IMR-90 (cell line): ENCODE measurements at regions not wholly inside any gene's neighbourhood (a gene's known extent, or its start where the extent isn't known, plus 50 kb on each side); places are given as distances from the start of the nearest gene placed in this dataset.

ENCODE experiments used
- ATAC-seq: fragments of 200-7000 bp; cut with Tn5 transposase; 2 replicates; pipeline ENCODE4 v1.9.1; 2020; ENCODE audit warnings: low read depth, mild to moderate bottlenecking, moderate library complexity
- BruUV-seq: library from RNA; stranded (reverse); fragments of 400-500 nt; replicated peaks from 2 replicates; lab custom pipeline; 2021; lab: Mats Ljungman, UMichigan
- CTCF ChIA-PET: fragments of 300-600 bp; formaldehyde crosslinking; extraction: SDS; loops from one replicate; lab custom pipeline; 2021; ENCODE audit warnings: antibody characterized with exemption; lab: Yijun Ruan, JAX
- POLR2A ChIA-PET: fragments of 300-600 bp; sonication (Branson Sonifier 250); formaldehyde crosslinking; loops from one replicate; lab custom pipeline; 2022; ENCODE audit warnings: antibody characterized with exemption; ENCODE audit not compliant: unreplicated experiment; lab: Charles Lee
- DNase-seq: peaks from one replicate; pipeline ENCODE4 v3.0.0; 2013
- H2AFZ ChIP-seq: replicated peaks from 2 replicates; pipeline ENCODE3; 2013; ENCODE audit warnings: low read length, mild to moderate bottlenecking; ENCODE audit not compliant: poor library complexity
- H2AK5ac ChIP-seq: 2 replicates; pipeline ENCODE4 v1.6.1; 2013; ENCODE audit warnings: low read depth, low read length, inconsistent platforms
- H2AK9ac ChIP-seq: replicated peaks from 2 replicates; pipeline ENCODE3; 2013; ENCODE audit warnings: mild to moderate bottlenecking, low read depth, low read length, moderate library complexity; ENCODE audit not compliant: poor library complexity
- H2BK120ac ChIP-seq: 2 replicates; pipeline ENCODE4 v1.6.1; 2013; ENCODE audit warnings: low read depth, low read length, inconsistent platforms
- H2BK15ac ChIP-seq: 3 replicates; pipeline ENCODE4 v1.6.1; 2013; ENCODE audit warnings: low read depth, low read length, inconsistent platforms
- H2BK20ac ChIP-seq: 2 replicates; pipeline ENCODE4 v1.6.1; 2013; ENCODE audit warnings: low read depth, mild to moderate bottlenecking, inconsistent platforms, low read length, moderate library complexity
- H2BK5ac ChIP-seq: 2 replicates; pipeline ENCODE4 v1.6.1; 2013; ENCODE audit warnings: mild to moderate bottlenecking, low read depth, low read length, inconsistent platforms; ENCODE audit not compliant: poor library complexity, severe bottlenecking
- H3K14ac ChIP-seq: replicated peaks from 2 replicates; pipeline ENCODE4 v1.6.1; 2013; ENCODE audit warnings: low read depth, low read length, inconsistent platforms
- H3K18ac ChIP-seq: 2 replicates; pipeline ENCODE4 v1.6.1; 2013; ENCODE audit warnings: low read depth, low read length, control low read depth
- H3K23ac ChIP-seq: 2 replicates; pipeline ENCODE4 v1.6.1; 2013; ENCODE audit warnings: low read depth, low read length, inconsistent platforms
- H3K27ac ChIP-seq: 2 replicates; pipeline ENCODE4 v1.5.1; 2013; ENCODE audit warnings: mild to moderate bottlenecking, control low read depth, low read length; ENCODE audit not compliant: insufficient read depth
- H3K27me3 ChIP-seq: 2 replicates; pipeline ENCODE4 v1.6.1; 2013; ENCODE audit warnings: low read length; ENCODE audit not compliant: control insufficient read depth, insufficient read depth
- H3K36me3 ChIP-seq: 2 replicates; pipeline ENCODE4 v1.6.1; 2013; ENCODE audit warnings: low read length, mixed read lengths; ENCODE audit not compliant: control insufficient read depth, insufficient read depth
- H3K4ac ChIP-seq: 2 replicates; pipeline ENCODE4 v1.6.1; 2013; ENCODE audit warnings: low read depth, low read length, inconsistent platforms
- H3K4me1 ChIP-seq: 2 replicates; pipeline ENCODE4 v1.6.1; 2013; ENCODE audit warnings: low read length, mixed read lengths; ENCODE audit not compliant: control insufficient read depth, insufficient read depth
- H3K4me2 ChIP-seq: 2 replicates; pipeline ENCODE4 v1.6.1; 2013; ENCODE audit warnings: low read depth, mild to moderate bottlenecking, control low read depth, low read length, moderate library complexity
- H3K4me3 ChIP-seq: 2 replicates; pipeline ENCODE4 v1.5.1; 2013; ENCODE audit warnings: low read depth, mild to moderate bottlenecking, control low read depth, low read length, moderate library complexity; ENCODE audit not compliant: insufficient read depth
- H3K56ac ChIP-seq: 2 replicates; pipeline ENCODE4 v1.6.1; 2013; ENCODE audit warnings: low read length, inconsistent platforms; ENCODE audit not compliant: insufficient read depth; ENCODE audit errors: extremely low read depth
- H3K79me1 ChIP-seq, 2 experiments: 2 replicates each; pipeline ENCODE4 v1.6.1; 2013; ENCODE audit warnings: low read length in 2 of 2, inconsistent platforms in 1 of 2, low read depth in 1 of 2
- H3K9ac ChIP-seq: 2 replicates; pipeline ENCODE4 v1.6.1; 2013; ENCODE audit warnings: low read depth, low read length, control low read depth
- H3K9me1 ChIP-seq: 2 replicates; pipeline ENCODE4 v1.6.1; 2013; ENCODE audit warnings: low read length, inconsistent platforms; ENCODE audit not compliant: insufficient read depth
- H3K9me3 ChIP-seq: 2 replicates; pipeline ENCODE4 v1.6.1; 2013; ENCODE audit warnings: low read length; ENCODE audit not compliant: control insufficient read depth, insufficient read depth
- H4K20me1 ChIP-seq: 2 replicates; pipeline ENCODE4 v1.6.1; 2013; ENCODE audit warnings: low read length, inconsistent platforms; ENCODE audit not compliant: insufficient read depth
- H4K5ac ChIP-seq: 2 replicates; pipeline ENCODE4 v1.6.1; 2013; ENCODE audit warnings: mild to moderate bottlenecking, low read depth, low read length, control low read depth
- H4K8ac ChIP-seq, 2 experiments: 2 replicates each; pipeline ENCODE4 v1.6.1; 2013; ENCODE audit warnings: low read depth in 2 of 2, low read length in 2 of 2, control low read depth in 1 of 2, inconsistent platforms in 1 of 2
- H4K91ac ChIP-seq: 2 replicates; pipeline ENCODE4 v1.6.1; 2013; ENCODE audit warnings: low read depth, low read length, inconsistent platforms; ENCODE audit not compliant: insufficient read depth
- BHLHE40 ChIP-seq: fragments of 150-350 bp; IDR thresholded peaks from 2 replicates; pipeline ENCODE4 v1.6.1; 2016; ENCODE audit warnings: mild to moderate bottlenecking, low read depth, low read length
- CEBPB ChIP-seq: IDR thresholded peaks from 2 replicates; pipeline ENCODE4 v1.6.1; 2012; ENCODE audit warnings: low read depth, low read length, improper control_type of control experiment
- CHD1 ChIP-seq: IDR thresholded peaks from 2 replicates; pipeline ENCODE4 v1.6.1; 2012; ENCODE audit warnings: low read depth, low read length, improper control_type of control experiment
- CTCF ChIP-seq: conservative IDR thresholded peaks from 2 replicates; pipeline ENCODE4 v1.5.1; 2012; ENCODE audit warnings: mild to moderate bottlenecking, low read depth, low read length, improper control_type of control experiment
- ELK1 ChIP-seq: fragments of 150-350 bp; IDR thresholded peaks from 2 replicates; pipeline ENCODE4 v1.6.1; 2016; ENCODE audit warnings: low read depth, mild to moderate bottlenecking, low read length, moderate library complexity, borderline replicate concordance
- FOS ChIP-seq: fragments of 150-350 bp; IDR thresholded peaks from 2 replicates; pipeline ENCODE4 v1.6.1; 2016; ENCODE audit warnings: low read depth, low read length
- MAFK ChIP-seq: IDR thresholded peaks from 2 replicates; pipeline ENCODE4 v1.6.1; 2012; ENCODE audit warnings: low read depth, low read length, improper control_type of control experiment
- MAZ ChIP-seq: IDR thresholded peaks from 2 replicates; pipeline ENCODE4 v1.6.1; 2012; ENCODE audit warnings: low read depth, mild to moderate bottlenecking, low read length, improper control_type of control experiment, moderate library complexity, borderline replicate concordance
- MXI1 ChIP-seq: IDR thresholded peaks from 2 replicates; pipeline ENCODE4 v1.6.1; 2012; ENCODE audit warnings: low read depth, mild to moderate bottlenecking, low read length, moderate library complexity, borderline replicate concordance
- NFE2L2 ChIP-seq: fragments of 150-350 bp; IDR thresholded peaks from 2 replicates; pipeline ENCODE4 v1.6.1; 2016; ENCODE audit warnings: low read depth, mild to moderate bottlenecking, low read length
- POLR2A ChIP-seq: IDR thresholded peaks from 2 replicates; pipeline ENCODE4 v1.6.1; 2012; ENCODE audit warnings: mild to moderate bottlenecking, low read depth, low read length
- RAD21 ChIP-seq: IDR thresholded peaks from 2 replicates; pipeline ENCODE4 v1.6.1; 2012; ENCODE audit warnings: low read length, improper control_type of control experiment
- SMC3 ChIP-seq: fragments of 150-350 bp; IDR thresholded peaks from 2 replicates; pipeline ENCODE4 v1.6.1; 2016; ENCODE audit warnings: low read depth, mild to moderate bottlenecking, antibody characterized with exemption, low read length, moderate library complexity
- USF2 ChIP-seq: fragments of 150-350 bp; IDR thresholded peaks from 2 replicates; pipeline ENCODE4 v1.6.1; 2017; ENCODE audit warnings: mild to moderate bottlenecking, antibody characterized with exemption, low read length, low read depth
- WGBS, 2 experiments: methylation state at CpG; one replicate each; pipeline versions ENCODE4 v1.1.5 to v1.1.7; 2013; ENCODE audit warnings: missing lambda C conversion rate in 2 of 2; ENCODE audit not compliant: insufficient read length in 1 of 2; ENCODE audit errors: extremely low coverage in 2 of 2; 5-methylcytosine and 5-hydroxymethylcytosine counted together
- dilution Hi-C: fragments of 300-500 bp; cut with HindIII; formaldehyde crosslinking; loops from one replicate; pipeline ENCODE4 v1.14.3; 2018; ENCODE audit warnings: low sequenced_read_pairs; ENCODE audit not compliant: unreplicated experiment
- in situ Hi-C: fragments of 300-500 bp; cut with MboI; formaldehyde crosslinking; loops from 3 replicates; pipeline ENCODE4 v1.14.3; 2019; ENCODE audit warnings: low sequenced_read_pairs, inconsistent platforms, mixed read lengths
- intact Hi-C: fragments of 100-400 bp; cut with micrococcal nuclease; formaldehyde crosslinking; loops from 2 replicates; pipeline ENCODE4 v1.10.0; 2022

GRCh38 chr3:177385186-177385585 lies 187.9 kb upstream of the TBL1XR1 start:
- H3K9me3 ChIP-seq: peaks cover 5% of the 10 kb centered on the region
- ChIA-PET POLR2A (no interaction called here), CTCF (interaction anchor here (1.2 kb wide), 1 partner anchor 10 kb away, joined by 3 read pairs; no protein-coding TSS in a partner anchor)
- no peak overlapping the region for H3K9ac ChIP-seq
- dilution Hi-C loops: no loop called here
- H3K79me1 ChIP-seq: no peaks in the 10 kb centered on the region
- H3K18ac ChIP-seq: no peak overlapping the region
- no peaks in the 10 kb centered on the region; the same call in 1 of the 2 replicates for H3K4me1 ChIP-seq
- no peaks in the 10 kb centered on the region for H3K36me3 ChIP-seq
- H2BK120ac ChIP-seq: no peak overlapping the region
- DNase-seq (no peak), ATAC-seq (no peak)
- H3K14ac ChIP-seq: no peak overlapping the region
- H2AK5ac ChIP-seq: no peak overlapping the region
- H3K23ac ChIP-seq: no peak overlapping the region
- no peak overlapping the region for H3K4me3 ChIP-seq
- H2AK9ac ChIP-seq: no peak overlapping the region
- BruUV-seq: no TSS peak
- H4K91ac ChIP-seq: no peak overlapping the region
- intact Hi-C loops: no loop called here
- H3K56ac ChIP-seq: no peak overlapping the region
- no peak overlapping the region for H4K8ac ChIP-seq
- no peak overlapping the region for H2BK5ac ChIP-seq
- H3K9me1 ChIP-seq: no peaks in the 10 kb centered on the region
- H2AFZ ChIP-seq: no peak overlapping the region
- in situ Hi-C loops: no loop called here
- no peak overlapping the region for H3K27ac ChIP-seq
- H4K20me1 ChIP-seq: no peaks in the 10 kb centered on the region
- no peak overlapping the region for H2BK15ac ChIP-seq
- TF ChIP-seq FOS: no peak
- no peak for TF ChIP-seq MAFK
- TF ChIP-seq USF2: no peak
- TF ChIP-seq SMC3: no peak
- no peak for TF ChIP-seq MAZ
- no peak for TF ChIP-seq NFE2L2
- no peak for TF ChIP-seq POLR2A
- TF ChIP-seq CEBPB: no peak
- no peak for TF ChIP-seq MXI1
- no peak for TF ChIP-seq CTCF
- no peak for TF ChIP-seq RAD21
- no peak for TF ChIP-seq BHLHE40
- TF ChIP-seq ELK1: no peak
- no peak for TF ChIP-seq CHD1
- no peak overlapping the region for H3K4me2 ChIP-seq
- no peak overlapping the region for H4K5ac ChIP-seq
- no peak overlapping the region for H3K4ac ChIP-seq
- H2BK20ac ChIP-seq: no peak overlapping the region
- H3K27me3 ChIP-seq: no peaks in the 10 kb centered on the region
- WGBS, 2 experiments: no CpG with 5 or more reads among the region's 2 CpGs
